ENCODE measurements at regions not wholly inside any gene's neighbourhood (a gene's known extent, or its start where the extent isn't known, plus 50 kb on each side); places are given as distances from the start of the nearest gene placed in this dataset.

DNA sequence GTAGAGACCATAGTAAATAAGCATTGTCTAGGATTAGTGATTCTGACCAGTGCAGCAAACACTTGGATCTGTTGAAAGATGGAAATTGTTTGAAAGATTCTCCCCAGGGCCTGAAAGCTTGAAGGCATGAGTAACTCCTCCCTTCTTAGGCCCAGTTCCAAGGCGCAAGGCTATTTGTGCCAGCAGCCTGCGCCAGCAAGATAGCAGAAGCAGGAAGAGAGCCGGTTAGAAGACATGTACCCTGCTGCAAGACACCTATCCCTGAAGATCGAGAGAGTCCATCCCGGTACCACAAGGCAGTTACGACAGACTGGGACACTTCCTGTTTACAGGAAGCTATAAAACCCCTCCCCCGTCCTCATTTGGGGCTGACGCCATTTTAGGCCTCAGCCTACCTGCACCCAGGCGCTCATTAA is 72.4 kb upstream of the JADE1 start (continued):
- TF ChIP-seq, protein P1, sequence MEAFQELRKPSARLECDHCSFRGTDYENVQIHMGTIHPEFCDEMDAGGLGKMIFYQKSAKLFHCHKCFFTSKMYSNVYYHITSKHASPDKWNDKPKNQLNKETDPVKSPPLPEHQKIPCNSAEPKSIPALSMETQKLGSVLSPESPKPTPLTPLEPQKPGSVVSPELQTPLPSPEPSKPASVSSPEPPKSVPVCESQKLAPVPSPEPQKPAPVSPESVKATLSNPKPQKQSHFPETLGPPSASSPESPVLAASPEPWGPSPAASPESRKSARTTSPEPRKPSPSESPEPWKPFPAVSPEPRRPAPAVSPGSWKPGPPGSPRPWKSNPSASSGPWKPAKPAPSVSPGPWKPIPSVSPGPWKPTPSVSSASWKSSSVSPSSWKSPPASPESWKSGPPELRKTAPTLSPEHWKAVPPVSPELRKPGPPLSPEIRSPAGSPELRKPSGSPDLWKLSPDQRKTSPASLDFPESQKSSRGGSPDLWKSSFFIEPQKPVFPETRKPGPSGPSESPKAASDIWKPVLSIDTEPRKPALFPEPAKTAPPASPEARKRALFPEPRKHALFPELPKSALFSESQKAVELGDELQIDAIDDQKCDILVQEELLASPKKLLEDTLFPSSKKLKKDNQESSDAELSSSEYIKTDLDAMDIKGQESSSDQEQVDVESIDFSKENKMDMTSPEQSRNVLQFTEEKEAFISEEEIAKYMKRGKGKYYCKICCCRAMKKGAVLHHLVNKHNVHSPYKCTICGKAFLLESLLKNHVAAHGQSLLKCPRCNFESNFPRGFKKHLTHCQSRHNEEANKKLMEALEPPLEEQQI (IDR thresholded peaks at IDR 0.05): peak; percentile 71
- TF ChIP-seq ZNF184 (CRISPR knock-in tag; IDR thresholded peaks at IDR 0.05) (no peak), HDAC2 (IDR thresholded peaks at IDR 0.05) (no peak), CBX3 (IDR thresholded peaks at IDR 0.05; ENCODE audit: borderline replicate concordance in 1 of 2, low read length in 2 of 2) (peak in 1 of 2 experiments; percentile 97; a peak in 2 of 3 replicates), SMARCC2 (IDR thresholded peaks at IDR 0.05; ENCODE audit: low read depth) (no peak), RB1 (IDR thresholded peaks at IDR 0.05; ENCODE audit: low read depth) (no peak), XRCC5 (IDR thresholded peaks at IDR 0.05; ENCODE audit: low read depth, low read length) (no peak), ZNF174 (CRISPR knock-in tag; IDR thresholded peaks at IDR 0.05) (no peak), TRIM24 (IDR thresholded peaks at IDR 0.05) (peak; percentile 80)
- TF ChIP-seq, protein P2, sequence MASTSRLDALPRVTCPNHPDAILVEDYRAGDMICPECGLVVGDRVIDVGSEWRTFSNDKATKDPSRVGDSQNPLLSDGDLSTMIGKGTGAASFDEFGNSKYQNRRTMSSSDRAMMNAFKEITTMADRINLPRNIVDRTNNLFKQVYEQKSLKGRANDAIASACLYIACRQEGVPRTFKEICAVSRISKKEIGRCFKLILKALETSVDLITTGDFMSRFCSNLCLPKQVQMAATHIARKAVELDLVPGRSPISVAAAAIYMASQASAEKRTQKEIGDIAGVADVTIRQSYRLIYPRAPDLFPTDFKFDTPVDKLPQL (IDR thresholded peaks at IDR 0.05; ENCODE audit: extremely low read depth, insufficient read length): no peak
- TF ChIP-seq, protein P3, sequence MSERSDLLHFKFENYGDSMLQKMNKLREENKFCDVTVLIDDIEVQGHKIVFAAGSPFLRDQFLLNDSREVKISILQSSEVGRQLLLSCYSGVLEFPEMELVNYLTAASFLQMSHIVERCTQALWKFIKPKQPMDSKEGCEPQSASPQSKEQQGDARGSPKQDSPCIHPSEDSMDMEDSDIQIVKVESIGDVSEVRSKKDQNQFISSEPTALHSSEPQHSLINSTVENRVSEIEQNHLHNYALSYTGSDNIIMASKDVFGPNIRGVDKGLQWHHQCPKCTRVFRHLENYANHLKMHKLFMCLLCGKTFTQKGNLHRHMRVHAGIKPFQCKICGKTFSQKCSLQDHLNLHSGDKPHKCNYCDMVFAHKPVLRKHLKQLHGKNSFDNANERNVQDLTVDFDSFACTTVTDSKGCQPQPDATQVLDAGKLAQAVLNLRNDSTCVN (CRISPR knock-in tag; IDR thresholded peaks at IDR 0.05): no peak
- TF ChIP-seq, protein P4, sequence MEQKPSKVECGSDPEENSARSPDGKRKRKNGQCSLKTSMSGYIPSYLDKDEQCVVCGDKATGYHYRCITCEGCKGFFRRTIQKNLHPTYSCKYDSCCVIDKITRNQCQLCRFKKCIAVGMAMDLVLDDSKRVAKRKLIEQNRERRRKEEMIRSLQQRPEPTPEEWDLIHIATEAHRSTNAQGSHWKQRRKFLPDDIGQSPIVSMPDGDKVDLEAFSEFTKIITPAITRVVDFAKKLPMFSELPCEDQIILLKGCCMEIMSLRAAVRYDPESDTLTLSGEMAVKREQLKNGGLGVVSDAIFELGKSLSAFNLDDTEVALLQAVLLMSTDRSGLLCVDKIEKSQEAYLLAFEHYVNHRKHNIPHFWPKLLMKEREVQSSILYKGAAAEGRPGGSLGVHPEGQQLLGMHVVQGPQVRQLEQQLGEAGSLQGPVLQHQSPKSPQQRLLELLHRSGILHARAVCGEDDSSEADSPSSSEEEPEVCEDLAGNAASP (IDR thresholded peaks at IDR 0.05): no peak
- TF ChIP-seq, protein P5, sequence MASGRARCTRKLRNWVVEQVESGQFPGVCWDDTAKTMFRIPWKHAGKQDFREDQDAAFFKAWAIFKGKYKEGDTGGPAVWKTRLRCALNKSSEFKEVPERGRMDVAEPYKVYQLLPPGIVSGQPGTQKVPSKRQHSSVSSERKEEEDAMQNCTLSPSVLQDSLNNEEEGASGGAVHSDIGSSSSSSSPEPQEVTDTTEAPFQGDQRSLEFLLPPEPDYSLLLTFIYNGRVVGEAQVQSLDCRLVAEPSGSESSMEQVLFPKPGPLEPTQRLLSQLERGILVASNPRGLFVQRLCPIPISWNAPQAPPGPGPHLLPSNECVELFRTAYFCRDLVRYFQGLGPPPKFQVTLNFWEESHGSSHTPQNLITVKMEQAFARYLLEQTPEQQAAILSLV (tag; IDR thresholded peaks at IDR 0.05): no peak
- TF ChIP-seq, protein P6, sequence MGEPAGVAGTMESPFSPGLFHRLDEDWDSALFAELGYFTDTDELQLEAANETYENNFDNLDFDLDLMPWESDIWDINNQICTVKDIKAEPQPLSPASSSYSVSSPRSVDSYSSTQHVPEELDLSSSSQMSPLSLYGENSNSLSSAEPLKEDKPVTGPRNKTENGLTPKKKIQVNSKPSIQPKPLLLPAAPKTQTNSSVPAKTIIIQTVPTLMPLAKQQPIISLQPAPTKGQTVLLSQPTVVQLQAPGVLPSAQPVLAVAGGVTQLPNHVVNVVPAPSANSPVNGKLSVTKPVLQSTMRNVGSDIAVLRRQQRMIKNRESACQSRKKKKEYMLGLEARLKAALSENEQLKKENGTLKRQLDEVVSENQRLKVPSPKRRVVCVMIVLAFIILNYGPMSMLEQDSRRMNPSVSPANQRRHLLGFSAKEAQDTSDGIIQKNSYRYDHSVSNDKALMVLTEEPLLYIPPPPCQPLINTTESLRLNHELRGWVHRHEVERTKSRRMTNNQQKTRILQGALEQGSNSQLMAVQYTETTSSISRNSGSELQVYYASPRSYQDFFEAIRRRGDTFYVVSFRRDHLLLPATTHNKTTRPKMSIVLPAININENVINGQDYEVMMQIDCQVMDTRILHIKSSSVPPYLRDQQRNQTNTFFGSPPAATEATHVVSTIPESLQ (CRISPR knock-in tag; IDR thresholded peaks at IDR 0.05): no peak
